ENCODE measurements at regions not wholly inside any gene's neighbourhood (a gene's known extent, or its start where the extent isn't known, plus 50 kb on each side); places are given as distances from the start of the nearest gene placed in this dataset.
A peak's percentile ranks its signal among the peaks of the same experiment; 100 is the strongest.

DNA sequence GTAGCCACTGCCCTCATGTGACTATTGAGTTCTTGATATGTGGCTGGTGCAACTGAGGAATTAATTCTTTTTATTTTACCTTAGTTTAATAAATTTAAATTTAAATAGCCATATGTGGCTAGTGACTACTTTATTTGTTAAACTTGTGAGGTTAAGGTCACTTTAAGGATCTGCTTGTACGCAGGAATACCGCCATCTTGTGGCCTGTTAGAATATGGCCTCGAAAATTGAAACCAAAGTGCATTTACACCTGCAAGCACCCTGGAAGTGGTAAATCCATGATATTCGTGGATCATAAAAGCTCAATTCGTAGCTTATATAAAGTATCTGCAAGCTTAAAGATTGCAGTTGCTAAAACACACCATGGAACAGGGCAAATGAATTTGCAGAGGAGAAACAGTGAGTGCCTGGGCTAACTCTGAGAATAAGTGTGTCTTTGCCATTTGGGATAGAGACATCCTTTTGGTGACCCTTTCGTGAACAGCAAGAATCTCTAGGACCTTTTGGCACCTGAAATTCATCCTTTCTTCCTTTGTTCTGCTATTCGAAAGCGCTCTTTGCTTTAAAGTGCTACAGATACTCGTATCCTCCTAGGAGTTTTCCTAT, 59.9 kb upstream of the REG3A start:
- Histone ChIP-seq H3K9me3 (no peaks in the 10 kb centered on the region), H3K4me1 (no peaks in the 10 kb centered on the region), H3K4me3 (no peak overlapping the region), H3K27me3 (no peaks in the 10 kb centered on the region), H3K27ac (no peak overlapping the region), H3K36me3 (no peaks in the 10 kb centered on the region)
- TF ChIP-seq, protein P1, sequence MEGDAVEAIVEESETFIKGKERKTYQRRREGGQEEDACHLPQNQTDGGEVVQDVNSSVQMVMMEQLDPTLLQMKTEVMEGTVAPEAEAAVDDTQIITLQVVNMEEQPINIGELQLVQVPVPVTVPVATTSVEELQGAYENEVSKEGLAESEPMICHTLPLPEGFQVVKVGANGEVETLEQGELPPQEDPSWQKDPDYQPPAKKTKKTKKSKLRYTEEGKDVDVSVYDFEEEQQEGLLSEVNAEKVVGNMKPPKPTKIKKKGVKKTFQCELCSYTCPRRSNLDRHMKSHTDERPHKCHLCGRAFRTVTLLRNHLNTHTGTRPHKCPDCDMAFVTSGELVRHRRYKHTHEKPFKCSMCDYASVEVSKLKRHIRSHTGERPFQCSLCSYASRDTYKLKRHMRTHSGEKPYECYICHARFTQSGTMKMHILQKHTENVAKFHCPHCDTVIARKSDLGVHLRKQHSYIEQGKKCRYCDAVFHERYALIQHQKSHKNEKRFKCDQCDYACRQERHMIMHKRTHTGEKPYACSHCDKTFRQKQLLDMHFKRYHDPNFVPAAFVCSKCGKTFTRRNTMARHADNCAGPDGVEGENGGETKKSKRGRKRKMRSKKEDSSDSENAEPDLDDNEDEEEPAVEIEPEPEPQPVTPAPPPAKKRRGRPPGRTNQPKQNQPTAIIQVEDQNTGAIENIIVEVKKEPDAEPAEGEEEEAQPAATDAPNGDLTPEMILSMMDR (IDR thresholded peaks at IDR 0.05): peak; percentile 54 to 67
- ATAC-seq (peak; percentile 57), DNase-seq (peak in 2 of 4 donors; percentile 5 to 19)
- intact Hi-C loops (cut with DNase I): no loop called here

DNA sequence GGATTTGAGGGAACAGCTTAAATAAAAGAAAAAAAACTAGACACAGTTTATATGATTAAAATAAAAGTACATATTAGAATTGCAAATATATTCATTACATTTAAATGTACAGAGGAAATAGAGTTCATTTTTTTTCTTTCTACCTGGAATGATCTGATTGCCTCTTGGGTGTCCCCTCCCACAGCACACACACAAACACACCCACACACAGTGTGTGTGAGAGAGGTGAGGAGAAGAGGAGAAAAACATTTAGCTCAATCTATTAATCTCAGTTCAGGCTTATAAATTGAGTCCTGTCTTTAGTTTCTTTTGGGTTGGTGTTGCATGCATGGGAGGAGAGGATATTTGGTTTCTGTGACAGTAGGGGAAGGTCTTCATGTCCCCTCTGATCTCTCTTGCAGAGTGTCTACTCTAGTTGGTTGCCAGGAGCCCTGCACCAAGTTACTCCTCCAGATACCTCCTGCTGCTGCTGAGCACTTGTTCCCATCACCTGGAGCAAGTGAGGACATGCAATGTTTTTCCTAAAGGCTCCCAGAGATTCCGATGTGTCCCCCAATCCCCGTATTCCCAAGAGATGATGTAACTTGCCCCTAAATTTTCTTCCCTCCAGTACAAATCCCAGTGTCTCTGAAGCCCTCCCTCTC, 50.8 kb upstream of the REG3A start:
- no peaks in the 10 kb centered on the region for H3K36me3 ChIP-seq
- no peak for DNase-seq
- H3K27me3 ChIP-seq: no peaks in the 10 kb centered on the region
- no peaks in the 10 kb centered on the region for H3K9me3 ChIP-seq
- TF ChIP-seq, protein P1 (IDR thresholded peaks at IDR 0.05): no peak
- no peak overlapping the region for H3K27ac ChIP-seq
- H3K4me1 ChIP-seq: no peaks in the 10 kb centered on the region
- intact Hi-C loops (cut with DNase I): no loop called here
- no peak overlapping the region for H3K4me3 ChIP-seq
- no peak for ATAC-seq

All from left lung (tissue), 4 donors.